HG03469 (cell line): ENCODE measurements at regions not wholly inside any gene's neighbourhood (a gene's known extent, or its start where the extent isn't known, plus 50 kb on each side); places are given as distances from the start of the nearest gene placed in this dataset.
"Not testable (repeated sequence)": the region's sequence is repeated elsewhere in the genome, so short reads cannot be mapped to it uniquely, and the experiment has no call there.

Experiments
- ATAC-seq: cut with Tn5 transposase; IDR thresholded peaks from one replicate; pipeline ENCODE4 v1.9.1; 2021; ENCODE audit warnings: mild to moderate bottlenecking, moderate library complexity, moderate number of reproducible peaks; ENCODE audit not compliant: unreplicated experiment

DNA sequence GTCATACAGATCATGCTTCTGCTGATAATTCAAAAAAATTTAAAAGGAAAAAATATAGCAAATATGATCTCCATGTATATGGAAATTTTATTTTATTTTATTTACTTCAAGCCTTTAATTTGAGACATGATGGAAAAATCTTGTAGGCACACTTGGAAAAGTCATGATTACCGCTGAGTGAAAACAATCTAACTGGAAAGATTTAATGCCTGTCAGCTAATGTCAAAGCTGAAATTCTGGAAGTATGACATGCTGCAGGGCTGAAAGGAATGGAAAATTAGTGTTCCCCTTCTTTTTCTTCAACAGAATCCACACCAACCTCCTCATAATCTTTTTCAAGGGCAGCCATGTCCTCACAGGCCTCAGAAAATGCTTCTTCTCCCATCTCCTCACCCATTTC, 58.2 kb downstream of the RPRM start:
- no peak for ATAC-seq

DNA sequence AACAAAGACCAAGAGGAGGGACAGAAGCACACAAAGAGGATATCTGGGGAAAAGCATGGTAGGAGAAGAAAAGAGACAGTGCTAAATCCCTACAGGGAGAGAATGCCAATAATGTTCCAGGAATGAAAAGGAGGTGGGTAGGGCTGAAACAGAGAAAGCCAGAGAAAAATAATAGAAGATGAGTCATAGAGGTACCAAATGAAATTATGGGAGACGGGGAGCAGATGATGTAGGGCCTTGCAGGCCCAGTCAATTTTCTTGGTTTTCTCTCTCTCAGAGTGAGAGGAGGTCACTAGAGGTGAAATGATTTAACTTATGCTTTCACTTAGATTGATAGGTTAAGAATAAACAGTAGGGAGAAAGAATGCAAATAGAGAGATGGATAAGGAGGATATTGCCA, 61.5 kb downstream of the RPRM start:
- ATAC-seq: no peak

DNA sequence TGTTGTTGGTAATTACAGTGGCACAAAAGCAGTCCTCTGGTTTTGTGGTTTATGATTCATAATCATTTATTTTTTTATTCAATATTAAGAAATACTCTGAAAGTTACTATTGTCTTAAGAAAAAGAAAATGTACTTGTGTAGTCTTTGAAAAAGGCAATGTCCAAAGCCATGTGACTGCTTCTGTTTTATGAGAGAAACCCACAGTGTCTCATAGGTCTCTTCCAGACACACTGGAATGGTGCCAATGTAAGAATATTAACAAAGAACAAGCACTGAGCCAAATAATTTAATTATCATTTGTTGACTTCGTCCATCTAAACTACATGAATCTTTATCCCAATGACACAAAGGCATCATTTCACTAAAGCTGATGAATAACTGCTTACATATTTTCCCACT, 62.5 kb downstream of the RPRM start:
- ATAC-seq: no peak

DNA sequence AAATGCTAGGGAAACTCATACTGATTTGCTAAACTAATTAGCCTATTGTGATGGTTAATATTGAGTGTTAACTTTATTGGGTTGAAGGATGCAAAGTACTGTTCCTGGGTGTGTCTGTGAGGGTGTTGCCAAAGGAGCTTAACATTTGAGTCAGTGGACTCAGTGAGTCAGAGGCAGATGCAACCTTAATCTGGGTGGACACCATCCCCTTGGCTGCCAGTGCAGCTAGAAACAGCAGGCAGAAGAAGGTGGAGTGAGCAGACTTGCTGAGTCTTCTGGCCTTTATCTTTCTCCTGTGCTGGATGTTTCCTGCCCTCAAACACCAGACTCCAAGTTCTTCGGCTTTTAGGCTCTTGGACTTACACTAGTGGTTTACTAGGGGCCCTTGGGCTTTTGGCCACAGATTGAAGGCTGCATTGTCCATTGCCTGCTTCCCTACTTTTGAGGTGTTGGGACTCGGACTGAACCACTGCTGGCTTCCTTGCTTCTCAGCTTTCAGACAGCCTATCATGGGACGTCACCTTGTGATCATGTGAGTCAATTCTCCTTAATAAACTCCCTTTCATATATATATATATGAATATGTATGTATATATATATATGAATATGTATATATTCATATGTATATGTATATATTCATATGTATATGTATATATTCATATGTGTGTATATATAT, 69.7 kb downstream of the RPRM start:
- ATAC-seq: no peak

DNA sequence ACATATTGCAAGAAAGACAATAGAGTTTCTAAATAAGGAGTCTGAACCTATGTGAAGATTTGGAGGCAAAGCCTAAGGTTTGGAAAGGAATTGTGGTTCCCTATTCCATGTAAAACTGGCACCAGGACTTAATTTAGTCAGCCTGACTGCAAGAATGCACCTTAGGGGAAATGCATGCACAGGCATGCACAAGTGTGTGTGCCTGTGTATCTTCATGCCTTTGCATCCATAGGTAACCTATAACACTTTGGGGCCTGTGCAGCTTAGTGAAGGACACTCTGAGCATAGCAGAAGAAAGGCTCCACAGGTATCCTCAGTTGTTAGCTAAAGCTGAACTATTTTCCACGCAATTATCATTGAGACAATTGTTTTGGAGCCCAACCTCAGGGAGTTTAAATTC, 73.4 kb downstream of the RPRM start:
- no peak for ATAC-seq

DNA sequence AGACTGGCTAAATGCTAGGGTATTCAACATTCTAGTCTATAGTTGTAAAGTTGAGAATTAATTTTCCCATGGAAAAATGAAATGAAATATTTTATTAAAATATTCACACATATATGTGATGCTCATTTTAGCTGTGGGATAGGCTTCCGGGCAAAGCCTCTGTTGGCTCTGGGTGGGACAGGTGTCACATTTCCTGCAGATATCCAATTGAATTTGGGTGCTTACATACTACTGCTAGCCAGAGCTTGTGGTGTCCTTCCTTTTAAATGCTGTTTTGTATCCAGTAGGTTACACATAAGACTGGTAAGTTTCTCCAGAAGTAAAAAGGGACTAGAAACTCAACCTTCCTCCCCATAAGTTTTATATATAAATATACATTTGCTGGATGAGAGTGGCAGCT, 73.8 kb downstream of the RPRM start:
- no peak for ATAC-seq

DNA sequence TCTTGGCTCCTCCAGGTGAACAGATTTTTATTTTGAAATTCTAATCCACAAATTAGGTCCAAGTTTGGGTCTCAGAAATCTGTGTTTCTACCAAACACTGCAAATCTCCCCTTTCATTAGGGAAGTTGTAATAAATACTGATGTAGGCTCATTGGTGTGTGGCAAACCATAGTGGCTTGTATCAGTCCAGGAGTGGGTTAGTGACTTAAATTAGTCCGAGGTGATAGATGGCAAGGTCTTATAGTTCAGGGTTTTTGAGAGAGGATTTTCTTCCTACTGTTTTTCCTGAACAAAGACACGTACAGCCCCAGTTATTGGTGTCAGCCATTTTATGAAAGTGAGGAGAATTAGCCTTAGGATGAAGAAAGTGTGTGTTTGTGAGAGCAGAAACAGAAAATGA, 74.6 kb downstream of the RPRM start:
- no peak for ATAC-seq

DNA sequence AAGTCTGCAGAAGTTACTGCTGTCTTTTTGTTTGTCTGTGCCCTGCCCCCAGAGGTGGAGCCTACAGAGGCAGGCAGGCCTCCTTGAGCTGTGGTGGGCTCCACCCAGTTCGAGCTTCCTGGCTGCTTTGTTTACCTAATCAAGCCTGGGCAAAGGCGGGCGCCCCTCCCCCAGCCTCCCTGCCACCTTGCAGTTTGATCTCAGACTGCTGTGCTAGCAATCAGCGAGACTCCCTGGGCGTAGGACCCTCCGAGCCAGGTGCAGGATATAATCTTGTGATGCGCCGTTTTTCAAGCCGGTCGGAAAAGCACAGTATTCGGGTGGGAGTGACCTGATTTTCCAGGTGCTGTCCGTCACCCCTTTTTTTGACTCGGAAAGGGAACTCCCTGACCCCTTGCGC, 75.2 kb downstream of the RPRM start:
- not testable (repeated sequence) for ATAC-seq

DNA sequence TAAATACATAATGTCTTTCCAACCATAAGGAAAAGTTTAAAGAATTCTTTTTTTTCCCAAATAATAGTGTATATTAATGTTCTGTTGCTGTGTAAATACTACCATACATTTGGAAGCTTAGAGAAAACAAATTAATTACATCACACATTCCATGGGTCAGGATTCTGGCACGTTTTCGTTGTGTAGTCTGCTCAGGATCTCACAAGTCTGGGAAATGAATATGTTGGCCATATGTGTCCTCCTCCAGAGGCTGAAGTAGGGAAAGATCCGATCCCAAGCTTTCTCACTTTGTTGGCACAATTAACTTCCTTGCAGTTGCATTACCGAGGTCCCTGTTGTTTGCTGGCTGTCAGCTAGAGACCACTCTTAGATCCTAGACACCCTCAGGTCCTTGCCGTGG, 83.9 kb downstream of the RPRM start:
- no peak for ATAC-seq

DNA sequence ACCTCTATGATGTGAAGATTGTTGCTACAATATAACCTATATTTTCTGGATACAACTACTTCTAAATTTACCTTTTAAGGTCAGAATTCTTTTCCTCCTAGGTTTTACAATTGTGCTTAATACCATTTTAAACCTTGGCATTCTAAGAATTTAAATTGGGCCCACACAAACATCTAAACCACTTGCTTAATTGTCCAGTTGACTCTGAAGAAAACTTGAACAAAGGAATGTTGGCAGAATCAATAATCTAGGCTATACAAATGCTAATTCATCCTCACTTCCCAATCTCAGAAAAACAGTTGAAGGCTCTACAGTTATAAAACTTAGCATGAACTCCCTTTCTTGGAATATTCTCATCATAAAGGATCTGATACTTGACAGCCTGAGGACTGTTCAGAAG, 84.3 kb downstream of the RPRM start:
- no peak for ATAC-seq

DNA sequence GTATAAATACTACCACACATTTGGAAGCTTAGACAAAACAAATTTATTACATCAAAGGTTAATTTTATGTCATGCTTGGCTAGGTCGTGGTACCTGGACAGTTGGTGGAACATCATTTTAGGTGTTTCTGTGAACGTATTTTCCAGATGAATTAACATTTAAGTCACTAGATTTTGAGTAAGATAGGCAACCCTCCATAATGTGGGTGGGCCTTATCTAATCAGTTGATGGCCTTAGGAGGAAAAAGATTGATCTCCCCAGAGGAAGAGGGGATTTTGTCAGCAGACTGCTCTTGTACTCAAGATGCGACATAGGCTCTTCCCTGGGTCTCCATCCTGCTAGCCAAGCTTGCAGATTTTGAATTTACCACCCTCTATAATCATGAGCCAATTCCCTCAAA, 85.0 kb downstream of the RPRM start:
- ATAC-seq: no peak

DNA sequence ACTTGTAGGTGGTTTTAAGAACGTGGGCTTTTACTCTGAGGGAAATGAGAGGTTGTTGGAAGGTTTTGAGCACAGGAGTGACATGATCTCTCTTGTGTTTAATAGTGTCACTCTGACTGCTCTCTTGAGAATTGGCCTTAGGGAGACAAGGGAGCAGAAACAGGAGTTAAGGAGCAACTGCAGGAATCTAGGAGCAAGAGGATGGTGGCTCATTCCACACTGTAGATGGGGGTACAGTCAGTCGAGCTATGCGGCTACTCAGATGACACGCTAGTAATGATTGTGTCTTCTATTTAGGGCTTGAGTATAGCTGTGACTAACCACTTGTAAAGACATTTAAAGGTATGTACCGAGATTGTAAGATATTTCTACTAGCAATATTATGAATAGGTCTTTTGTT, 87.4 kb downstream of the RPRM start:
- no peak for ATAC-seq

DNA sequence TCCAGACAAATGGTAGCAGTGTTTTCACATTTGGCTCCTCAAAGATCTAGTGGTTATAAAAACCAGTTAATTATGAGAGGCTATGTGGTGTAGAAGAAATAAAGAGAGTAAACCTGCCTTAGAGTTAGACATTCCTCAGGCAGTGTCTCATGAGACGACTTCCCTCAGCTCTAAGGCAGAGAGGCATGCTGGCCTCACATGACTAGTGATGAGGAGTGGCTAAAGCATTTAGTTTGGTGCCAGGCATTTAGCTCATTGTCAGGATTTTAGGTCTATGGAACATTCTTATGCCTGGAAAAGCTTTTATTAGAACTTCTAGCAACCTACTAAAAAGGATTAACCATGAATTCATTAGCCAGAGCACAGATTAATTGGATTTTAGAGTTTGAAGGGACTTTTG, 90.3 kb downstream of the RPRM start:
- ATAC-seq: no peak

DNA sequence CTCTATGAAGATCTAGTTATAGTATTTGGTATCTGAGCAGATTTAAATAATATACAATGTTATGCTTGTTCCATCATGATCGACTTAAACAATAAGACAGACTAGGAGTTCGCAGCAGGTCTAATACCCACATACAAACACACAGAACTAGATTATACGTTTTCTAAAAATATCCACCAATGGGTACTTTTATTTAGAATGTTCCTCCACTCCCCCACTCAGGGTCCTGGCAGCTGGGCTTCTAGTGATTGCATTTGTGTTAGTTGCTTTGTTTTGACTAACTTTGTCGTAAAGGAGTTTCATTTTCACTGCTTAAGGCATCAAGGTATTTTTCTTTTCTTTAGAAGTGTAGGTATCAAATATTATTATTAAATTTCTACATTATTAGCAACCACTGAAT, 91.4 kb downstream of the RPRM start:
- ATAC-seq: no peak

DNA sequence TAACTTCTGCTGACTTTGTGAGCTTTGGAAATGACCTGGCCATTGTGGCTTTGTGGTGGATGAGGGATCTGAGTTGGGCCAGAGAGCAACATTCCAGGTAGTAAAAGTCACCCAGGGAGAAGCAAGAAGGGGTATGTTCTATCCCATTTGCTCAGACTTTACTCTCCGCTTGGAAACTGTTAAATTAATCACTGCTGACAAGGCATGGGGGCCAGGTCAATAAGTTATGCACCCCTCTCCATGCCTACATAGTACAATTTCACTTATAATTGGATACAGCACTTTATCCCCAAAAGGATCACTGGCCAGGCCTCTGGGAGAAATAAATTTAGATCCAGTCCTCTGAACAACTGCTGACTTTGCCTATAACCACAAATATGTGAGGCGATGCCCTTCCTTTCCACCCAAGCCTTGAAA, 92.1 kb downstream of the RPRM start:
- ATAC-seq: no peak

DNA sequence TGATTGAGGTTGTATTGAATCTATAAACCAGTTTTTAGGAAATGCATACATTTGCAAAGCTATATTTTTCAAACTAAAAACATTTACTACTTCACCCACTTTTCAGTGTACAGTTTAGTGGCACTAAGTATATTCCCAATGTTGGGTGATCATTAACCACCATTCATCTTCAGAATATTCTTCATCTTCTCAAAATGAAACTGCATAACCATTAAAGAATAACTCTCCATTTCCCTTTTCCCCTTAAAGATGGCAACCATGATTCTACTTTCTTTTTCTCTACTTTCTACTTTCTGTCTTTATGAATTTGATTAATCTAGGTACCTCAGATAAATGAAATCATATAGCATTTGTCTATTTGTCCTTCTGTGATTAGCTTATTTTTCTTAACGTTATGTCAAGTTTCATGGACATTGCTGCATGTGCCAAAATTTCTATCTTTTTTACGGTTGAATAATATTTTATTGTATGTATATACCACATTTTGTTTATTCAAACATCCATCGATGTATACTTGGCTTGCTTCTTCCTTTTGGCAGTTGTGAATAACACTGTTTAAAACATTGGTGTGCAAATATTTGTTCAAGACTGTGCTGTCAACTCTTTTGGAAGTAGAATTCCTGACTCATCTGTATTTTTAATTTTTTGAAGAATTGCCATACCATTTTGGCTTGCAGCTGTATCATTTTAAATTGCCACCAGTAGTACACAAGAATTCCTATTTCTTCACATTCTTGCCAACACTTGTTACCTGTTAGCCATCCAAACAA, 104.9 kb downstream of the RPRM start:
- ATAC-seq: peak; percentile 37

DNA sequence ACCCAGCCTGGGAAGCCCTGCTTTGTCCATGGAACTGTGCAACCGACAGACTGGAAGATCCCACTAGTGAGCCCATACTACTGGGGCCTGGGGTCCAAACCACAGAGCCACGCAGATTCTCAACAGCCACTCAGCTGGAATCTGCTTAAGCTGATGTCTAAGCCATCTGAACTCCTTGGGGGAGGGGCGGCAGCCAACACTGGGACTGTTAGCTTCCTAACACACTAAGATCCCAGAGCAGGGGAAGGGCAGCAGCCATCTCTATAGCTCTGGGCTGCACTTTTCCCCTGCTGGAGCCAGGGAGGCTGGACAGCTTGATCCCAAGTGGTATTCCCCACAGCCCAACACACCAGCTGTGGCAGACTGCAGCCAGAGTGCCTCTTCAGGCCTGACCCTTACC, 118.3 kb downstream of the RPRM start:
- no peak for ATAC-seq

DNA sequence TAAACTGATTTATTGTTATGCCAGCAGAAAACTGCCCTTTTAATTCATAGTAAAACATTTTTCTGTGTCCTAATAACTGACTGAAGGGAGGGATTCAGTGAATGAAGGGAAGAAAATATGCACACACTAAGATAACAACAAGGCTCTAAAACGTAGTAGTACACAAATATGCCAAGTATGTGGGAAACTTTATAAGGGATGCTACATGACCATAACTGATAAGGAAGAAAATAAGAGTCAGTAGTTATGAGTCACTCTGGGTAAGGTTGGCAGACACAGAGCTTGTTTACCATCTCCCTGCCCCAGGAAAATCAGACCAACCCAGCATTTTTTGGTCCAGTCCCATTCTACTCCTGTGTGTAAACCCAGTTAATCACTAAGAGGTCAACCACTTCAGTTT, 124.2 kb downstream of the RPRM start:
- ATAC-seq: no peak

DNA sequence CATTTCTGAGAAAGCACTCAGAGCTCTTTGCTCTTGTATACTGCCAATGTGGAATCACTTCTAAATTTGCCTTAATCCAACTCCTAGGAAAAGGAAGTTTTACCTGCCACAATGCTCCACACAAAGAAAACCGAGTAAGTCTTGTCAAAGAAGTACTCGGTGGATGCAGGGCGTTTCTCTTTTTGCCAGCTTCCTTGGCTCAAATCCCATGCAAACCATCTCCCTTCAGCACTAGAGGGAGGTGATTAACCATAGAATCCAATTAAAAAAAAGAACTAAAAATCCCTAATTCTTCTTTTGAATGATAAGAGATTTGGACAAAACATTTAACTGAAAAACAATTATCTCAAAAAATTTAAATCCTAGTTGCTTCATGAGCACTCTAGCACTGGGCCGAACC, 129.0 kb downstream of the RPRM start:
- no peak for ATAC-seq

DNA sequence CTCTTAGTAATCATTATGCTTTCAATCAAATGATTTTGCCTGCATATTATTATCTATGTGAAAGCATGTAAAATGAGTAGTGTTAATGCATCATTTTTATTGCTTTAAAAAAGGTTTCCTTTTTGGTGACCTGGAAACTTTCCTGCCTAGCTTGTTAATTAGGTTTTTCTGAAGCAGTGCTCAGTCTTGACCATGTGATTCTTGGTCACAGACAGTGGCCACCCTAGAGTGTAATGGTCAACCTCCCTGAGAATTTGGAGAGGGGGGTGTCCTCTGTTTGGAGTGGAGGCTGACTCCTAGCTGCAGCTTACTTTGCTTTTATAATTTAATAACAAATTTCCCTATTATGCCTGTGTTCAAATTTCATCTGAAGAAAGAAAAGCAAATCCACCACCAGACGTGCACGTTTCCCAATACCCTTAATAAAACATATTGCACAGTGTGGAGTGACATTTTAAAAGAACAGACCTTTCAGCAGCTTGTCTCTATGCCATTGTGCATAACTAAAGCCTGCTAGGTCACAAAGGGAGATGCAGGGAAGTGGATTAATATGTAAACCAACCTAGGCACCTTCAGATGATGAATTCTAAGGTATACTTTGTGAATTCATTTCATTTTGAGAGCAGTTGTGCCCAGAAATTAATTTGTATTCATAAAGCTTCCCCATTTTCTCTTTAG, 130.6 kb downstream of the RPRM start:
- ATAC-seq: no peak

DNA sequence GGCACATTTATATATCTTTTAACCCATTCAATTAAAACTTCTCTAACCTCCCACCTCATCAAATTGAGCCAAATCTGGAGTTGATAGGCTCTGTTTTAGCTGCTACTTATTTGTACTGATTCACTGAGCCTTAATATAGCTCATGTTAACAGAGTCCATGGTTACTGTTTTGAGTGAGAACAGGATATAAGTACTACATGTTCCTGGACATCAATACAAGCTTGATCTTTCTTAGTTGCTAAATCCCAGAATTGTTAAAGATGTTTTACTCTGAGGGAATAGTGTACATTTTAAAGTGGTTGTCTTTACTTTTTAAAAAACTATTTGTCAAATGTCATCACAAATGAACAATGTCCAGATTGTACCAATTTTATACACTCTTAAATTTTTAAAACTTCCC, 157.7 kb downstream of the RPRM start:
- ATAC-seq: no peak

DNA sequence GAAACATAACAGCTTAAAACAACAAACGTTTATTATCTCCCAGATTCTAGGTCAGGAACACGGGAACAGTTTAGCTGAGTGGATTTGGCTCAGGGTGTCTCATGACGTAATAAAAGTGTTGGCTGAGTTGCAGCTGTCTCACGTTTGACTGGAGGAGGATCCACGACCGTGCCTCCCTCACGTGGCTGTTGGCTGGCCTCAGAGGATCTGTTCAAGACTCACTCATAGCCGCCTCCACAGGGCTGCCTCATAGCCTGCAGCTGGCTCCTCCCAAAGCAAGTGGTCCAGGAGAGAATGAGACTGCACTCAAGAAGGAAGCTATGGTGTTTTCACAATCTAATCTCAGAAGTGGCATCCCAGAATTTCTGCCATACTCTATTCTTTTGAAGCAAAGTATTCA, 167.1 kb downstream of the RPRM start:
- ATAC-seq: no peak
